HG03135 (cell line): ENCODE measurements at regions not wholly inside any gene's neighbourhood (a gene's known extent, or its start where the extent isn't known, plus 50 kb on each side); places are given as distances from the start of the nearest gene placed in this dataset.

ENCODE experiments used
- ATAC-seq: cut with Tn5 transposase; IDR thresholded peaks from one replicate; pipeline ENCODE4 v1.9.1; 2021; ENCODE audit warnings: mild to moderate bottlenecking, moderate library complexity; ENCODE audit not compliant: unreplicated experiment

- ATAC-seq: no peak
Observed at GRCh38 chr11:121946514-121946913, 169.5 kb downstream of the BLID start.

GRCh38 chr11:121944556-121945230 is 171.3 kb downstream of the BLID start:
- ATAC-seq: no peak

- ATAC-seq: no peak
Observed at GRCh38 chr11:121938076-121938475, 177.9 kb downstream of the BLID start.

DNA sequence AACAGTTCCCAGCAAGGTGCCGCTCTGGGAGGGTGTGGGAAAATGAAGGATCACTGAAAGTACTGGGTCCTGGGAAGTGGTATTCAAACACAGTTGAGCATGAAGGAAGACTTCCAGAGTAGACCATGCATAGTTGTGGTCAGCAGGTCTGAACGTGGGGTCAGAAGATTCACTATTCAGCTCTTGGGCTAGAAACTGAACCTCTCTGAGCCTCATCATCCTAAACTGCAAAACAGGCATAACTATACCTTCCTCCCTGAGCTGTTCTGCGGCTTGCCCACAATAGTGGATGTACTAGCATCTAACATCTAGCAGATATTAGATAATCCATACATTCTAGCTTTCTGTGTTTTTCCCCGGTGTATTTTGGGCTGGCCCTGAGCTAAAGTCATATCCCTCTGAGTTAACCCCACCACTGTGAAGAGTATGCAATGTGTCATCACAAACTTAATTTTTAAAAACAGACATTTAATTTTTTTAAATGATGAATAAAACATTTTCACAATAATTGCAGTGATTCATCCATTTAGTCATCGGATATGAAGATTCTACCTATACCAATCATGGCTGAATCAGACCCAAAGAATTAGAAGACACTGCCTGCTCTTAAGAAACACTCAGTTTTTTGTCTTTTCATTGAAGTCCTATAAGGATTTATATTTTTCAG is 179.1 kb downstream of the BLID start:
- ATAC-seq: no peak

- no peak for ATAC-seq
Observed at GRCh38 chr11:121936370-121936769, 179.6 kb downstream of the BLID start.

- ATAC-seq: no peak
Observed at GRCh38 chr11:121933694-121934093, 182.3 kb downstream of the BLID start.

- no peak for ATAC-seq
Observed at GRCh38 chr11:121933294-121933693, 182.7 kb downstream of the BLID start.

GRCh38 chr11:121932646-121933185 is 183.3 kb downstream of the BLID start:
- ATAC-seq: no peak

- ATAC-seq: no peak
Observed at GRCh38 chr11:121931748-121932352, 184.2 kb downstream of the BLID start.

- ATAC-seq: no peak
Observed at GRCh38 chr11:121931121-121931520, 184.9 kb downstream of the BLID start.

DNA sequence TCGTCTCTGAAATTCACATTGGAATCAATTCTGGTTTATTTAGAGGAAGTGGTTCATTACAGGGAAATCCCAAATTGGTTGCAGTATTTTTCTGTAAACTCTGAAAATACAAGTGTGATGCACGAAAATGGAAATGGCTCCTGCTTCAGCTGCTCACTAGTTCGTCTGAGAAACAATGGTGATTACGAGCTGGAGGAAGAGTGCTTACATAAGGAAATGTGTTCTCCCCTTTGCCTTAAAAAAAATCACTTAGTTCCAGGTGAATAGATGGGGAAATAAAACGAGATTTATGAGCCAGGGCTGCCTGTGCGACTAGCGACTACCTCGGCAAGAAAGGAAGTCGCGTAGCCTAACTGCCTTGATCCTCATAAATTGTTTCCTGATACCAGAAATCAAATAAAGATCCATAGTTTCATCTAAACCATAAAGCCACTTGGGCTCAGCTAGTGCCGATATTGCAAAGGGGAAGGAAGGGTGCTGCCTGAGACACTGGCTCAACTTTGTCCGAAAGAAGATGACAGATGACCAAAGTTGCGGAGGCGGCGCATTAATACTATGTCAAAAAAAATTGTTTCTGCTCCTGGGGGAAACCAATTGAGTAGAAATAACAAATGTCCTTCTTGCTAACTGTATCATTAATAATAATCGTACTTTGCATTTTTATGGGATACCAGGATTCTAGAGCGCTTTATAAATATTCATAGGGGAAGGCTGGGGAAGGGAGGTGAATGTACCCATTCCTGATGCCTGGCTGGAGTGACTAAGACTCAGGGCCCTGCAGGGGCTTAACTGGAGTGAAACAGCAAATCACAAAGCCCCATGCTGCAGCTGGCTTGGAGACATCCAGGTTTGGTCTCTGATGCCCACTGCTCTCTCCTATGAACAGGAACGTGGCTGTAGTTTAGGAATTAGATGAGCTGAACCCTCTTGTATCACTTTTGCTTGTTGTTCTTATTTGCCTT is 185.7 kb downstream of the BLID start:
- ATAC-seq: no peak

GRCh38 chr11:121929581-121929980 is 186.4 kb downstream of the BLID start:
- ATAC-seq: no peak

DNA sequence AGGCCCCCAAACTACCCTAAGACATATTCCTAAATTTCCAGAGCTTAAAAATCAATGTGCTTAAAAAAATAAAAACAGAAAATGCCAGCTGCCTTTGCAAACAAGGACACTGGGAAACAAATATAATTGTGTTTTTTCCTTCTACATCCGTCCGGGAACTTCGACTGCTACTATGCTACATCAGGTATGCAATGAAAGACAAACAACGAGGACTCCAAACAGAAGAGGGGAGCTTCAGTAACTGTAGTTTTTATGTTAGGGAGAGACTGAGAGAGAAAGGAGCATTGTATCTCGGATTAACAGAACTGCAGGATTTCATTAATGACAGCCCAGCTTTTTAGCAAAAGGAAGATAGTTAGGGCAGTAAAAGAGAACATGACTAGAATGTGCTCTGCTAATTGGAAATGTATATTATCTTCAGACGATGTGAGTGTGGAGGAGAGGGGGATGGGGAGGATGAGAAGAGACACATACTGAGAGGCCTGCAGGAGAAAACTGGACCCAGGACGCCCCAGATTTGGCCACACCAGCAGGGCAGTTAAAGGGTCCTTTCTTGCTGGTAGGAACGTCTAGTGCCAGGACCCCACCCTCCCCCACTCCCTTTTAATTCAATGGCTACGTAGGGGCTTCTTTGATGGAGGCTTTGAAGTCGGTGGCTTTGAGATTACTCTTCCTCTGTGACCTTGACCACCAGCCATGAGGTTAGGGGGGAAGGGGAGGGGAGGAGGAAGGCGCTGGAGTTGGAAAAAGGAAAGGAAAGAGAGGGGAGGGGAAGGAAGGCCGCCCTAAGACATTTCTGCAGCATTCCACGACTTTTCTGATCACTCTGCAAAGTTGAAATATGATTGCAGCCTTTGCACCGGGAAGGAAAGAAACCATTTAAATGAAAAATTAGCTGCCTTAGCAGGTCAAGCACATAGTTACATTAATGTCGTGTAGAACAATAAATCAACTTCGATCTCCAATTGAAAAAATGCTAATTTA is 187.1 kb downstream of the BLID start:
- no peak for ATAC-seq

GRCh38 chr11:121927789-121928188 is 188.2 kb downstream of the BLID start:
- no peak for ATAC-seq

- ATAC-seq: no peak
Observed at GRCh38 chr11:121927097-121927785, 188.8 kb downstream of the BLID start.

DNA sequence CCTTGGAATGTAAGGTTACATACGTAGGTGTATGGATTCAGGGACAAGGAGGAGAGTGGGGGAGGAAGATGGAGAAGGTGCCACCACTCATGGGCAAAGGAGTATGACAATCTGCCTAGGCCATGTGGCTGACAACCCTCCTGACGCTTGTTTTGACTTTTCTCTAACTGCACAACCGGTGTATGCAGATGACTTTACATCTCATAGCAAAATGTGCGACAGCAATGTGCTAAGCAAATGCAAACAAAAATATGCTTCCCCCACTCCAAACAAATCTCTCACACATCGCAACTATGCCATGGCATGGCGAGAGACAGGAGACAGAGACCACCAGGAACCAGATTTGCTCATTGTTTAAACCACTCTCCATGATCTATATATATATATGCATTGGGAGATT is 191.8 kb downstream of the BLID start:
- ATAC-seq: no peak

DNA sequence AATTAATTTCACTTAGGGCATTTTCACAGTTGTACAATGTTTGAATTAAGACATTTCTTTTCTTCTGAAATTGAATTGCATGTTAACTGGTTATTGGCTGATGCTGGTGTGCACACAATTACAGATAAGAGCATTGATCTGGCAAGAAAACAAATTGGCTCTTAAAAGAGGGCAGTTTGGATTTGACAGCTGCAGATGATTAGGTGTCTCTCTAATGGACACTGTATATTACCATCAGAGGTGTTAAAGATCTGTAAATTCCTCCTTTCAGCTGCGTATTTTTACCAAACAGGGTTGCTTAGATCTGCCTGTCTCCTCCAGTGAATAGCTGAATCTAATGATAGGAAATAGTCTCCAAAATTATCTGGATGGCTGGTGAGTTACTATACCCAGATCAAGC is 198.5 kb downstream of the BLID start:
- no peak for ATAC-seq

- ATAC-seq: no peak
Observed at GRCh38 chr11:121914508-121915059, 201.4 kb downstream of the BLID start.

- ATAC-seq: no peak
Observed at GRCh38 chr11:121909596-121909995, 206.4 kb downstream of the BLID start.
